Neural progenitor cell (in vitro differentiated cells): ENCODE measurements at regions not wholly inside any gene's neighbourhood (a gene's known extent, or its start where the extent isn't known, plus 50 kb on each side); places are given as distances from the start of the nearest gene placed in this dataset.

Experiments used
- DNase-seq: peaks from one replicate; pipeline ENCODE4 v3.0.0-alpha.2; 2016; ENCODE audit warnings: low spot score
- H2AFZ ChIP-seq: fragments of 200-600 bp; sonication (generic); replicated peaks from 2 replicates; pipeline ENCODE4 v1.6.1; 2016; ENCODE audit warnings: antibody characterized with exemption
- H3F3A ChIP-seq: fragments of 200-600 bp; sonication (generic); 2 replicates; pipeline ENCODE4 v1.6.1; 2016; ENCODE audit warnings: antibody characterized with exemption, low read depth
- H3K27ac ChIP-seq: fragments of 200-600 bp; sonication (generic); 2 replicates; pipeline ENCODE4 v1.5.1; 2016; ENCODE audit warnings: mild to moderate bottlenecking
- H3K27me3 ChIP-seq: fragments of 200-600 bp; sonication (generic); 2 replicates; pipeline ENCODE4 v1.6.1; 2016; ENCODE audit warnings: mild to moderate bottlenecking, moderate library complexity
- H3K36me3 ChIP-seq: fragments of 200-600 bp; sonication (generic); 2 replicates; pipeline ENCODE4 v1.5.1; 2016
- H3K4me1 ChIP-seq: fragments of 200-600 bp; sonication (generic); 2 replicates; pipeline ENCODE4 v1.6.1; 2016; ENCODE audit warnings: mixed run types
- H3K4me2 ChIP-seq: fragments of 200-600 bp; sonication (generic); 2 replicates; pipeline ENCODE4 v1.6.1; 2016
- H3K4me3 ChIP-seq: fragments of 200-600 bp; sonication (generic); 2 replicates; pipeline ENCODE4 v1.5.1; 2016
- H3K79me2 ChIP-seq: fragments of 200-600 bp; sonication (generic); 2 replicates; pipeline ENCODE4 v1.6.1; 2016; ENCODE audit warnings: low read depth
- H3K9ac ChIP-seq: fragments of 200-600 bp; sonication (generic); 2 replicates; pipeline ENCODE4 v1.6.1; 2016
- H3K9me3 ChIP-seq: fragments of 200-600 bp; sonication (generic); 2 replicates; pipeline ENCODE4 v1.5.1; 2016; ENCODE audit warnings: low read depth
- H4K20me1 ChIP-seq: fragments of 200-600 bp; sonication (generic); 2 replicates; pipeline ENCODE4 v1.6.1; 2016; ENCODE audit warnings: low read depth
- H3K27ac Mint-ChIP-seq: 3 replicates; pipeline ENCODE4 v1.8.0; 2021; ENCODE audit warnings: mixed read lengths
- H3K27me3 Mint-ChIP-seq: 2 replicates; pipeline ENCODE4 v1.8.0; 2022; ENCODE audit warnings: low read depth, mild to moderate bottlenecking, inconsistent platforms, moderate library complexity, mixed read lengths; ENCODE audit not compliant: insufficient read depth
- H3K36me3 Mint-ChIP-seq: 3 replicates; pipeline ENCODE4 v1.8.0; 2021; ENCODE audit warnings: mixed read lengths
- H3K4me1 Mint-ChIP-seq: 3 replicates; pipeline ENCODE4 v1.8.0; 2021; ENCODE audit warnings: mixed read lengths
- H3K4me3 Mint-ChIP-seq: 3 replicates; pipeline ENCODE4 v1.8.0; 2021; ENCODE audit warnings: mild to moderate bottlenecking, moderate library complexity, mixed read lengths
- H3K9me3 Mint-ChIP-seq: 3 replicates; pipeline ENCODE4 v1.8.0; 2020; ENCODE audit warnings: mixed read lengths
- CTCF ChIP-seq: fragments of 200-600 bp; sonication (generic); IDR thresholded peaks from 2 replicates; pipeline ENCODE4 v1.5.1; 2017; ENCODE audit warnings: antibody characterized with exemption, mild to moderate bottlenecking
- EZH2 ChIP-seq: fragments of 200-600 bp; sonication (generic); IDR thresholded peaks from 2 replicates; pipeline ENCODE4 v1.6.1; 2017; ENCODE audit warnings: antibody characterized with exemption, mild to moderate bottlenecking, moderate library complexity
- EZH2phosphoT487 ChIP-seq: fragments of 200-600 bp; sonication (generic); IDR thresholded peaks from 2 replicates; pipeline ENCODE4 v1.6.1; 2017; ENCODE audit warnings: antibody characterized with exemption

GRCh38 chrX:1029494-1029893, 183.0 kb downstream of the CRLF2 start:
- Histone ChIP-seq H3K9ac (no peak overlapping the region), H4K20me1 (no peaks in the 10 kb centered on the region), H3K79me2 (no peaks in the 10 kb centered on the region), H3K27me3 (no peaks in the 10 kb centered on the region), H3K36me3 (no peaks in the 10 kb centered on the region), H3K4me1 (no peaks in the 10 kb centered on the region), H3K4me3 (no peak overlapping the region), H3K9me3 (no peaks in the 10 kb centered on the region), H3K27ac (no peak overlapping the region), H3K4me2 (no peak overlapping the region), H3F3A (no peaks in the 10 kb centered on the region), H2AFZ (no peak overlapping the region)
- DNase-seq, result no peak
- Mint-ChIP-seq H3K4me3 (no peak overlapping the region), H3K36me3 (no peaks in the 10 kb centered on the region), H3K27me3 (peaks cover 7% of the 10 kb centered on the region), H3K27ac (no peak overlapping the region), H3K9me3 (no peaks in the 10 kb centered on the region), H3K4me1 (peaks cover 14% of the 10 kb centered on the region)
- TF ChIP-seq EZH2phosphoT487 (no peak), EZH2 (no peak), CTCF (no peak)

- DNase-seq, result no peak
These were observed 184.8 kb downstream of the CRLF2 start for GRCh38 chrX:1027680-1028079.

DNA sequence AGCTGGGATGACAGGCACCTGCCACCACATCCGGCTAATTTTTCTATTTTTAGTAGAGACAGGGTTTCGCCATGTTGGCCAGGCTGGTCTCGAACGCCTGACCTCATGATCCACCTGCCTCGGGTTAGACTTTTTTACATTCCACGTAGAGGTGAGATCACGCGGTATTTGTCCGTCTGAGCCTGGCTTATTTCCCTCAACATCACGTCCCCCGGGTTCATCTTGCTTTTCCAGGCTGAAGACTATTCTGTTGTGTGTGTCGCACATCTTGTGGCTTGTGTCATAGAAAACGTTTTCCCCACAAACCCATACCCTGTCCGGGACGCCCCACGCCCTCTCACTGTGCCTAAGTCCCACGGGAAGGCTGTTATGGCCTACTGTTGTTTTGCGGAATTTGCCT, 185.3 kb downstream of the CRLF2 start:
- H2AFZ ChIP-seq, result no peak overlapping the region

More at GRCh38 chrX:1027680-1028079, 184.8 kb downstream of the CRLF2 start:
- Mint-ChIP-seq H3K36me3 (no peaks in the 10 kb centered on the region), H3K27ac (no peak overlapping the region), H3K27me3 (peaks cover 5% of the 10 kb centered on the region), H3K4me3 (no peak overlapping the region), H3K9me3 (peaks cover 2% of the 10 kb centered on the region), H3K4me1 (peaks cover 20% of the 10 kb centered on the region)
- H3K4me1 ChIP-seq, result peaks cover 13% of the 10 kb centered on the region
- no peaks in the 10 kb centered on the region for H3K36me3 ChIP-seq
- TF ChIP-seq EZH2 (no peak), CTCF (no peak), EZH2phosphoT487 (no peak)
- no peaks in the 10 kb centered on the region for H3K9me3 ChIP-seq
- H3K27me3 ChIP-seq, result no peaks in the 10 kb centered on the region
- H3K79me2 ChIP-seq, result no peaks in the 10 kb centered on the region
- no peak overlapping the region for H3K9ac ChIP-seq
- no peaks in the 10 kb centered on the region for H4K20me1 ChIP-seq
- no peak overlapping the region for H3K4me3 ChIP-seq
- H2AFZ ChIP-seq, result no peak overlapping the region
- H3K4me2 ChIP-seq, result no peak overlapping the region
- H3F3A ChIP-seq, result peaks cover 18% of the 10 kb centered on the region
- no peak overlapping the region for H3K27ac ChIP-seq

More for the DNA sequence above, 185.3 kb downstream of the CRLF2 start:
- Histone ChIP-seq H3K36me3 (no peaks in the 10 kb centered on the region), H3K79me2 (no peaks in the 10 kb centered on the region), H3K4me1 (peaks cover 13% of the 10 kb centered on the region), H3F3A (peaks cover 18% of the 10 kb centered on the region), H3K4me3 (no peak overlapping the region), H3K27ac (no peak overlapping the region), H3K9me3 (no peaks in the 10 kb centered on the region), H3K27me3 (no peaks in the 10 kb centered on the region), H3K4me2 (no peak overlapping the region), H3K9ac (no peak overlapping the region), H4K20me1 (no peaks in the 10 kb centered on the region)
- Mint-ChIP-seq H3K4me3 (no peak overlapping the region), H3K27me3 (peaks cover 5% of the 10 kb centered on the region), H3K9me3 (peaks cover 2% of the 10 kb centered on the region), H3K4me1 (peaks cover 17% of the 10 kb centered on the region), H3K27ac (no peak overlapping the region), H3K36me3 (no peaks in the 10 kb centered on the region)
- TF ChIP-seq EZH2phosphoT487 (no peak), EZH2 (no peak), CTCF (no peak)
- DNase-seq, result no peak
